ENCODE measurements at regions not wholly inside any gene's neighbourhood (a gene's known extent, or its start where the extent isn't known, plus 50 kb on each side); places are given as distances from the start of the nearest gene placed in this dataset.

GRCh38 chr6:96450082-96450769 lies 71.4 kb upstream of the UFL1 start:
- Histone ChIP-seq H3K9ac (ENCODE audit: low read length) (no peak overlapping the region), H2AFZ (ENCODE audit: low read depth, low read length) (no peak overlapping the region), H3K36me3 (ENCODE audit: insufficient read depth, low read length) (no peaks in the 10 kb centered on the region), H3K4me3 (ENCODE audit: low read length) (no peak overlapping the region), H3K4me2 (ENCODE audit: low read length) (no peak overlapping the region), H3K27me3 (ENCODE audit: insufficient read depth, low read depth, low read length) (no peaks in the 10 kb centered on the region), H4K20me1 (ENCODE audit: insufficient read depth) (no peaks in the 10 kb centered on the region), H3K9me3 (ENCODE audit: low read length) (no peaks in the 10 kb centered on the region), H3K9me2 (ENCODE audit: insufficient read depth, low read length) (no peaks in the 10 kb centered on the region), H3K27ac (ENCODE audit: low read length) (no peak overlapping the region), H3K79me2 (replicated peaks; ENCODE audit: insufficient read depth, low read length) (no peaks in the 10 kb centered on the region), H3F3A (ENCODE audit: insufficient read depth, low read length, poor library complexity, severe bottlenecking) (no peaks in the 10 kb centered on the region)
- TF ChIP-seq EZH2 (IDR thresholded peaks at IDR 0.05; ENCODE audit: borderline replicate concordance, insufficient read depth, low read length, poor library complexity, severe bottlenecking) (no peak), CTCF (IDR thresholded peaks at IDR 0.05; ENCODE audit: poor library complexity, severe bottlenecking) (no peak), MXI1 (conservative IDR thresholded peaks at IDR 0.05; ENCODE audit: poor library complexity, severe bottlenecking) (no peak), RAD21 (conservative IDR thresholded peaks at IDR 0.05) (no peak), SMC3 (conservative IDR thresholded peaks at IDR 0.05; ENCODE audit: poor library complexity) (no peak), POLR2AphosphoS5 (IDR thresholded peaks at IDR 0.05) (no peak), EP300 (conservative IDR thresholded peaks at IDR 0.05; ENCODE audit: poor library complexity, severe bottlenecking) (no peak), TAF1 (IDR thresholded peaks at IDR 0.05; ENCODE audit: low read depth) (no peak), REST (IDR thresholded peaks at IDR 0.05; ENCODE audit: borderline replicate concordance) (no peak)

- no peak overlapping the region for H2AFZ ChIP-seq (ENCODE audit: low read depth, low read length)
- no peaks in the 10 kb centered on the region for H3K36me3 ChIP-seq (ENCODE audit: insufficient read depth, low read length)
- H4K20me1 ChIP-seq (ENCODE audit: insufficient read depth): no peaks in the 10 kb centered on the region
- TF ChIP-seq EZH2 (IDR thresholded peaks at IDR 0.05; ENCODE audit: borderline replicate concordance, insufficient read depth, low read length, poor library complexity, severe bottlenecking): no peak
- TF ChIP-seq REST (IDR thresholded peaks at IDR 0.05; ENCODE audit: borderline replicate concordance): no peak
- TF ChIP-seq SMC3 (conservative IDR thresholded peaks at IDR 0.05; ENCODE audit: poor library complexity): no peak
- no peaks in the 10 kb centered on the region for H3K9me2 ChIP-seq (ENCODE audit: insufficient read depth, low read length)
- no peak overlapping the region for H3K4me2 ChIP-seq (ENCODE audit: low read length)
- no peaks in the 10 kb centered on the region for H3K79me2 ChIP-seq (replicated peaks; ENCODE audit: insufficient read depth, low read length)
- H3K27me3 ChIP-seq (ENCODE audit: insufficient read depth, low read depth, low read length): no peaks in the 10 kb centered on the region
- H3K27ac ChIP-seq (ENCODE audit: low read length): no peak overlapping the region
- H3K9me3 ChIP-seq (ENCODE audit: low read length): no peaks in the 10 kb centered on the region
- no peak overlapping the region for H3K4me3 ChIP-seq (ENCODE audit: low read length)
- no peak overlapping the region for H3K9ac ChIP-seq (ENCODE audit: low read length)
- H3F3A ChIP-seq (ENCODE audit: insufficient read depth, low read length, poor library complexity, severe bottlenecking): no peaks in the 10 kb centered on the region
Observed at GRCh38 chr6:96450770-96451130, 70.9 kb upstream of the UFL1 start.

Data from neural cell (in vitro differentiated cells).